OCI-LY7 (cell line): ENCODE measurements at regions not wholly inside any gene's neighbourhood (a gene's known extent, or its start where the extent isn't known, plus 50 kb on each side); places are given as distances from the start of the nearest gene placed in this dataset.

Source experiments
- BruUV-seq: library from RNA; stranded (reverse); fragments of 400-500 nt; replicated peaks from 2 replicates; lab custom pipeline; 2021; lab: Mats Ljungman, UMichigan
- CTCF ChIA-PET: fragments of 300-600 bp; sonication (Branson Sonifier 250); formaldehyde crosslinking; loops from one replicate; lab custom pipeline; 2022; ENCODE audit warnings: antibody characterized with exemption; ENCODE audit not compliant: unreplicated experiment; lab: Charles Lee
- POLR2A ChIA-PET: fragments of 300-600 bp; sonication (Branson Sonifier 250); formaldehyde crosslinking; loops from one replicate; lab custom pipeline; 2022; ENCODE audit warnings: antibody characterized with exemption; lab: Charles Lee
- DNase-seq: peaks from one replicate; pipeline ENCODE4 v3.0.0-alpha.2; 2015; ENCODE audit warnings: low spot score
- H2AFZ ChIP-seq: fragments of 200-600 bp; sonication (generic), shearing (Covaris generic); 2 replicates; pipeline ENCODE4 v1.6.1; 2014; ENCODE audit warnings: mild to moderate bottlenecking, antibody characterized with exemption, low read length, moderate library complexity
- H3K27ac ChIP-seq: fragments of 200-600 bp; sonication (generic); 2 replicates; pipeline ENCODE4 v1.5.1; 2014; ENCODE audit warnings: mixed run types, low read depth, mild to moderate bottlenecking, moderate library complexity, low read length, inconsistent platforms; ENCODE audit not compliant: poor library complexity, severe bottlenecking
- H3K36me3 ChIP-seq: fragments of 200-600 bp; sonication (generic); 2 replicates; pipeline ENCODE4 v1.6.1; 2014; ENCODE audit warnings: mild to moderate bottlenecking, antibody characterized with exemption, low read length, moderate library complexity, mixed read lengths; ENCODE audit not compliant: insufficient read depth
- H3K4me1 ChIP-seq: fragments of 200-600 bp; sonication (generic); 2 replicates; pipeline ENCODE4 v1.5.1; 2014; ENCODE audit warnings: mild to moderate bottlenecking, low read length; ENCODE audit not compliant: insufficient read depth, poor library complexity, severe bottlenecking
- H3K4me2 ChIP-seq: fragments of 200-600 bp; sonication (generic); 2 replicates; pipeline ENCODE4 v1.6.1; 2014; ENCODE audit warnings: mild to moderate bottlenecking, low read length
- H3K4me3 ChIP-seq: fragments of 200-600 bp; sonication (generic); 2 replicates; pipeline ENCODE4 v1.5.1; 2014; ENCODE audit warnings: mild to moderate bottlenecking, low read depth, low read length; ENCODE audit not compliant: poor library complexity, severe bottlenecking
- H3K79me2 ChIP-seq: fragments of 200-600 bp; sonication (generic); 2 replicates; pipeline ENCODE4 v1.6.1; 2016; ENCODE audit warnings: low read depth, mild to moderate bottlenecking, low read length, moderate library complexity, mixed read lengths; ENCODE audit not compliant: insufficient read depth
- H3K9me2 ChIP-seq: fragments of 200-600 bp; sonication (generic); 2 replicates; pipeline ENCODE4 v1.6.1; 2016; ENCODE audit warnings: mild to moderate bottlenecking, low read length, mixed read lengths; ENCODE audit not compliant: insufficient read depth
- H3K9me3 ChIP-seq: fragments of 200-600 bp; sonication (generic); 2 replicates; pipeline ENCODE4 v1.6.1; 2014; ENCODE audit warnings: mild to moderate bottlenecking, mixed run types, low read length, mixed read lengths
- H4K20me1 ChIP-seq: fragments of 200-600 bp; sonication (generic); 2 replicates; pipeline ENCODE4 v1.6.1; 2014; ENCODE audit warnings: mild to moderate bottlenecking, antibody characterized with exemption, low read length, moderate library complexity, mixed read lengths; ENCODE audit not compliant: insufficient read depth
- CTCF ChIP-seq: fragments of 200-600 bp; sonication (generic); conservative IDR thresholded peaks from 2 replicates; pipeline ENCODE4 v1.5.1; 2014; ENCODE audit warnings: mild to moderate bottlenecking, antibody characterized with exemption, low read length, moderate library complexity, mixed read lengths
- EZH2phosphoT487 ChIP-seq: fragments of 200-600 bp; sonication (generic); IDR thresholded peaks from 2 replicates; pipeline ENCODE4 v1.6.1; 2018; ENCODE audit warnings: low read depth, borderline replicate concordance, mild to moderate bottlenecking, mixed run types, antibody characterized with exemption, low read length, moderate library complexity, mixed read lengths
- intact Hi-C: fragments of 100-400 bp; cut with micrococcal nuclease; formaldehyde crosslinking; loops from one replicate; pipeline ENCODE4 v1.10.0; 2022; ENCODE audit not compliant: unreplicated experiment

GRCh38 chr2:16506366-16506765, 159.3 kb downstream of the CYRIA start:
- intact Hi-C loops, result no loop called here
- Histone ChIP-seq H3K79me2 (no peaks in the 10 kb centered on the region), H3K36me3 (no peaks in the 10 kb centered on the region), H3K27ac (no peak overlapping the region), H3K4me2 (no peak overlapping the region), H3K9me2 (no peaks in the 10 kb centered on the region), H3K4me1 (no peaks in the 10 kb centered on the region), H3K4me3 (no peak overlapping the region), H3K9me3 (no peaks in the 10 kb centered on the region), H4K20me1 (no peaks in the 10 kb centered on the region; the same call in 1 of the 2 replicates), H2AFZ (no peak overlapping the region)
- no TSS peak for BruUV-seq
- ChIA-PET POLR2A (interaction anchor here (0.6 kb wide), 1 partner anchor 889 kb away, joined by 3 read pairs; no protein-coding TSS in a partner anchor), CTCF (no interaction called here)
- TF ChIP-seq EZH2phosphoT487, result no peak
- TF ChIP-seq CTCF, result no peak
- no peak for DNase-seq

GRCh38 chr2:16496426-16497388, 168.9 kb downstream of the CYRIA start:
- no peak overlapping the region for H2AFZ ChIP-seq
- no peaks in the 10 kb centered on the region for H3K4me1 ChIP-seq
- H3K27ac ChIP-seq, result no peak overlapping the region
- H3K9me2 ChIP-seq, result no peaks in the 10 kb centered on the region
- H4K20me1 ChIP-seq, result no peaks in the 10 kb centered on the region
- H3K36me3 ChIP-seq, result no peaks in the 10 kb centered on the region
- no peak for DNase-seq
- H3K4me2 ChIP-seq, result no peak overlapping the region
- intact Hi-C loops, result no loop called here
- CTCF ChIA-PET, result no interaction called here
- BruUV-seq, result no TSS peak
- no peak overlapping the region for H3K4me3 ChIP-seq
- no peaks in the 10 kb centered on the region for H3K79me2 ChIP-seq
- TF ChIP-seq CTCF (no peak), EZH2phosphoT487 (no peak)
- POLR2A ChIA-PET, result no interaction called here
- H3K9me3 ChIP-seq, result no peaks in the 10 kb centered on the region
